Suprapubic skin (tissue), 4 donors: ENCODE measurements at regions not wholly inside any gene's neighbourhood (a gene's known extent, or its start where the extent isn't known, plus 50 kb on each side); places are given as distances from the start of the nearest gene placed in this dataset.

Experiments used
- DNase-seq, 2 donors: peaks; one replicate each; pipeline ENCODE4 v3.0.0-alpha.2; 2019; ENCODE audit warnings: low spot score in 2 of 2
- H3K27ac ChIP-seq: fragments of 200-600 bp; sonication (generic); one replicate; pipeline ENCODE4 v1.5.1; 2019
- H3K27me3 ChIP-seq: fragments of 200-600 bp; sonication (generic); one replicate; pipeline ENCODE4 v1.5.1; 2019
- H3K36me3 ChIP-seq: fragments of 200-600 bp; sonication (generic); one replicate; pipeline ENCODE4 v1.5.1; 2019
- H3K4me1 ChIP-seq: fragments of 200-600 bp; sonication (generic); one replicate; pipeline ENCODE4 v1.5.1; 2019
- H3K4me3 ChIP-seq: fragments of 200-600 bp; sonication (generic); one replicate; pipeline ENCODE4 v1.5.1; 2019; ENCODE audit warnings: mild to moderate bottlenecking
- H3K9me3 ChIP-seq: fragments of 200-600 bp; sonication (generic); one replicate; pipeline ENCODE4 v1.5.1; 2019
- EP300 ChIP-seq: sonication (generic); formaldehyde crosslinking; IDR thresholded peaks from one replicate; pipeline ENCODE4 v1.6.1; 2017; ENCODE audit warnings: antibody characterized with exemption
- POLR2A ChIP-seq, 2 donors: fragments of 450-650 bp; IDR thresholded peaks; one replicate each; pipeline ENCODE4 v1.6.1; 2017; ENCODE audit warnings: antibody characterized with exemption in 2 of 2, mild to moderate bottlenecking in 2 of 2, moderate library complexity in 2 of 2
- POLR2AphosphoS5 ChIP-seq, 3 donors: sonication (generic); formaldehyde crosslinking; IDR thresholded peaks; one replicate each; pipeline ENCODE4 v1.6.1; 2017; ENCODE audit warnings: antibody characterized with exemption in 3 of 3
- WGBS: methylation state at CpG from one replicate; pipeline ENCODE4 v1.1.5; 2018; 5-methylcytosine and 5-hydroxymethylcytosine counted together
- TF ChIP-seq, protein P1 (sequence below), 2 donors: fragments of 200-600 bp in 1 of 2; fragments of 450-650 bp in 1 of 2; sonication (generic) in 1 of 2; IDR thresholded peaks; one replicate each; pipeline ENCODE4 v1.5.1; 2016 to 2019; ENCODE audit warnings: antibody characterized with exemption in 2 of 2, mild to moderate bottlenecking in 1 of 2, moderate library complexity in 1 of 2

DNA sequence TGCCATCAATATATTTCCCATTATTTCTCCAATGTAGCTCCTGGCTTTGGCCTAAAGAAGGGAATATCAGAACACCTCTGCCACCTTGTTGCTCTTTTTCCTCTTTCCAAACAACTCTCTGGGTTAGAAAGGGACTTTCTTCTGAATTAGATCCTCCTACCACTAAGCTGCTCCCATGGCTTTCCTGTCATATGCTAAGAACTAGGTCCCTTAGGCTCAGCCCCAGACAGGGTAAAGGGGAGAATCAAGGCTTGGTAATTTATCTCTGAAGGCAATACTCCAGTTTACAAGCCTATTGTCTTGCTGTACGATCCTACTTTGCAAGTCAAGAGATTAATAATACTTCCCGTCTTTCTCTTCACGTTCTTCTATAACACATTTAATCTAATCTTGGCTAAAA, 373.2 kb upstream of the DAB1 start:
- DNase-seq, result no peak
- H3K27ac ChIP-seq, result no peak overlapping the region
- 48% methylated on average over 3 of the region's 3 CpGs for WGBS
- no peak overlapping the region for H3K4me3 ChIP-seq
- no peak for TF ChIP-seq POLR2A (IDR thresholded peaks at IDR 0.05)
- no peak for TF ChIP-seq POLR2AphosphoS5 (IDR thresholded peaks at IDR 0.05)
- no peak for TF ChIP-seq EP300
- TF ChIP-seq, protein P1, sequence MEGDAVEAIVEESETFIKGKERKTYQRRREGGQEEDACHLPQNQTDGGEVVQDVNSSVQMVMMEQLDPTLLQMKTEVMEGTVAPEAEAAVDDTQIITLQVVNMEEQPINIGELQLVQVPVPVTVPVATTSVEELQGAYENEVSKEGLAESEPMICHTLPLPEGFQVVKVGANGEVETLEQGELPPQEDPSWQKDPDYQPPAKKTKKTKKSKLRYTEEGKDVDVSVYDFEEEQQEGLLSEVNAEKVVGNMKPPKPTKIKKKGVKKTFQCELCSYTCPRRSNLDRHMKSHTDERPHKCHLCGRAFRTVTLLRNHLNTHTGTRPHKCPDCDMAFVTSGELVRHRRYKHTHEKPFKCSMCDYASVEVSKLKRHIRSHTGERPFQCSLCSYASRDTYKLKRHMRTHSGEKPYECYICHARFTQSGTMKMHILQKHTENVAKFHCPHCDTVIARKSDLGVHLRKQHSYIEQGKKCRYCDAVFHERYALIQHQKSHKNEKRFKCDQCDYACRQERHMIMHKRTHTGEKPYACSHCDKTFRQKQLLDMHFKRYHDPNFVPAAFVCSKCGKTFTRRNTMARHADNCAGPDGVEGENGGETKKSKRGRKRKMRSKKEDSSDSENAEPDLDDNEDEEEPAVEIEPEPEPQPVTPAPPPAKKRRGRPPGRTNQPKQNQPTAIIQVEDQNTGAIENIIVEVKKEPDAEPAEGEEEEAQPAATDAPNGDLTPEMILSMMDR (IDR thresholded peaks at IDR 0.05), result no peak
- no peaks in the 10 kb centered on the region for H3K9me3 ChIP-seq
- no peaks in the 10 kb centered on the region for H3K27me3 ChIP-seq
- H3K36me3 ChIP-seq, result no peaks in the 10 kb centered on the region
- H3K4me1 ChIP-seq, result no peaks in the 10 kb centered on the region

DNA sequence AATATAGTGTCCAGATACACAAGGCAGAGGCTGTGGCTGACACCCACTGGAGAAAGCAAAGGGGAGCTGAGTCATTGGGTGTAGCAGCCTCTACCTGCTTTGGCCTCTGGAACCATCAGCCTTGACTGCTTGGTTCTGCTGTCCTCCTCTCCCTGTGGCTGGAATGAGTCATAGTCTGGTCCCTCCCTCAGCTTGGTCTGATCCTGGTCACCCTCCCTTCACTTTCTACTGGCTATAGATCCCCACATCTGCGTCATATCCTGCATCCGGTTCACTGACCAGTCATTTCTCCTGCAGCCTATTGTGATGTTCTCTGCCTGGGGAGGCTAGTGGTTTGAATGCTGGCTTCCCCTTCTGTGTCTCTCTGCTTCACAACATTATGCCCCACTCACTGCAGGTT, 372.8 kb upstream of the DAB1 start:
- H3K9me3 ChIP-seq, result no peaks in the 10 kb centered on the region
- no peaks in the 10 kb centered on the region for H3K4me1 ChIP-seq
- TF ChIP-seq POLR2AphosphoS5 (IDR thresholded peaks at IDR 0.05) (no peak), POLR2A (IDR thresholded peaks at IDR 0.05) (no peak), EP300 (no peak)
- TF ChIP-seq, protein P1 (IDR thresholded peaks at IDR 0.05), result no peak
- H3K4me3 ChIP-seq, result no peak overlapping the region
- no peak for DNase-seq
- 78% methylated on average over 2 of the region's 2 CpGs for WGBS
- no peaks in the 10 kb centered on the region for H3K36me3 ChIP-seq
- no peak overlapping the region for H3K27ac ChIP-seq
- no peaks in the 10 kb centered on the region for H3K27me3 ChIP-seq

DNA sequence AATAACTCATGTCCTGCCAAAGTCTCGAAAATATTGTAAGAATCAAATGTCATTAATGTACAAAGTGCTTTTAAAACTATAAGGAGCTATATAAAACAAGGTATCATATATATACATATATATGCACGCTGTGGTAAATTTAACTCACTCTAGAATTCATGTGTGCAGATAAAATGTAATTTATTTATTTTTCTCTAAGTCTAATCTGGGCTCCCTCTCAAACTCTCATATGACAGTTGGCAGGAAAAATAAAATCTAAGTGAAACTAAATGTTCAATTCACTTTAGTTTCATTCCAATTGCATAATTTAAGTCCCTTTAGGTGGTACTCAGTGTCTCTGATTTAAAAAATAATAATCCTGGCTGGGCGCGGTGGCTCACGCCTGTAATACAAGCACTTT, 372.0 kb upstream of the DAB1 start:
- no peaks in the 10 kb centered on the region for H3K4me1 ChIP-seq
- 79% methylated on average over 5 of the region's 5 CpGs for WGBS
- no peak overlapping the region for H3K4me3 ChIP-seq
- TF ChIP-seq, protein P1 (IDR thresholded peaks at IDR 0.05), result no peak
- no peak for TF ChIP-seq POLR2AphosphoS5 (IDR thresholded peaks at IDR 0.05)
- no peak for TF ChIP-seq POLR2A (IDR thresholded peaks at IDR 0.05)
- TF ChIP-seq EP300, result no peak
- H3K9me3 ChIP-seq, result no peaks in the 10 kb centered on the region
- H3K27ac ChIP-seq, result no peak overlapping the region
- H3K36me3 ChIP-seq, result no peaks in the 10 kb centered on the region
- H3K27me3 ChIP-seq, result no peaks in the 10 kb centered on the region
- no peak for DNase-seq

DNA sequence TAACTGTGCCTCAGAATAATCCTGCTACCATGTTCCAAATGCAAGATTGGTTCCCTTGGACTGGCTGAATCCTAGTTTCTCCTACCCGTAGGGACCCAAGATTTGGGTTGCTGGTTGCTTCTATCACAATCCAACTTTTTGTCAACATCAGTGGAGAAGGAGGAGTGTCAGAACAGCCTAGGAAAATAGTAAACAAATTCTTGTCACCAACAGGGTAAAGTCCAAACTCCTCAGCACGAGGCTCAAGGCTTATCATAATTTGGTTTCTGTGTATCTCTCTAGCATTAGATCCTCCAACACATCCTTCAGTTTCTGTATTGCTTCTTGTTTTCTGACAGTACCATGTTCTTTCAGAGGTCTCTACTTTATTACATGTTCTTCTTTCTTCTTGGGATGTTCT, 370.2 kb upstream of the DAB1 start:
- WGBS, result 62% methylated on average over 2 of the region's 2 CpGs
- no peaks in the 10 kb centered on the region for H3K36me3 ChIP-seq
- no peak overlapping the region for H3K4me3 ChIP-seq
- no peaks in the 10 kb centered on the region for H3K9me3 ChIP-seq
- DNase-seq, result no peak
- H3K4me1 ChIP-seq, result no peaks in the 10 kb centered on the region
- TF ChIP-seq POLR2AphosphoS5 (IDR thresholded peaks at IDR 0.05) (no peak), POLR2A (IDR thresholded peaks at IDR 0.05) (no peak), EP300 (no peak)
- H3K27ac ChIP-seq, result no peak overlapping the region
- no peaks in the 10 kb centered on the region for H3K27me3 ChIP-seq

DNA sequence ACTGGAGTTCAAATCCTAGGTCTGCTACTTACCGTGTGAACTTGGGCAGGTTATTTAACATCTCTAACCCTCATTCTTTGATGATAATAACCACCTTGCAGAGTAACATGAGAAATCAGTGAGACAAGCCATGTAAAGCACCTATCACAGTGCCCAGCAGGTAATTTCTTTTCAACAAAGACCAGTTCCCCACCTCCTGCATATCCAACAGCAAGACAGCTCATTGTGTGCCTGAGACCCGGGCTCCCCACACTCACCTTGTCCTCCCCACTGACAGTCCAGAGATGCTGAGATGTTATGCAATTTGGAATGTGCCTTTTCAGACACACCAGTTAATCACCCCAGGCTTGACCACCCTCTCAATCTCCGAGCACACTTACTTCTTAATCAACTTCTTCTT, 367.6 kb upstream of the DAB1 start:
- Histone ChIP-seq H3K9me3 (no peaks in the 10 kb centered on the region), H3K4me1 (no peaks in the 10 kb centered on the region), H3K27ac (no peak overlapping the region), H3K4me3 (no peak overlapping the region), H3K36me3 (no peaks in the 10 kb centered on the region), H3K27me3 (no peaks in the 10 kb centered on the region)
- no peak for DNase-seq
- WGBS, result 87% methylated on average over 3 of the region's 3 CpGs
- TF ChIP-seq POLR2A (IDR thresholded peaks at IDR 0.05), result no peak
- no peak for TF ChIP-seq POLR2AphosphoS5 (IDR thresholded peaks at IDR 0.05)
- TF ChIP-seq, protein P1 (IDR thresholded peaks at IDR 0.05), result no peak
- no peak for TF ChIP-seq EP300

DNA sequence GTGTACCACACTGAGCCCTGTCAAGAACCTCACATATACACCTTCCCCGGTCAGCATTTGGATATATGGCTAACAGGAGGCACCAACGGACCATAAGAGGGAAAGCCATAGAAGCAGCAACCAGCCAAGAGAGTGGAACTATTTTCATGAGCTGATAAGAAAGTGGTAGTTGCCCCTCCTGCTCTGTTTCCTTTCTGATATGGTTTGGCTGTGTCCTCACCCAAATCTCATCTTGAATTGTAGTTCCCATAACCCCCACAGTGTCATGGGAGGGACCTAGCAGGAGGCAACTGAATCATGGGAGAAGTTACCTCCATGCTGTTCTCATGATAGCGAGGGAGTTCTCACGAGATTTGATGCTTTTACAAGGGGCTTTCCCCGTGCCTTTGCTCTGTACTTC, 366.1 kb upstream of the DAB1 start:
- DNase-seq, result no peak
- no peak overlapping the region for H3K4me3 ChIP-seq
- H3K9me3 ChIP-seq, result no peaks in the 10 kb centered on the region
- no peaks in the 10 kb centered on the region for H3K36me3 ChIP-seq
- TF ChIP-seq, protein P1 (IDR thresholded peaks at IDR 0.05), result no peak
- TF ChIP-seq POLR2AphosphoS5 (IDR thresholded peaks at IDR 0.05), result no peak
- H3K27me3 ChIP-seq, result no peaks in the 10 kb centered on the region
- H3K27ac ChIP-seq, result no peak overlapping the region
- WGBS, result 86% methylated on average over 5 of the region's 5 CpGs
- H3K4me1 ChIP-seq, result no peaks in the 10 kb centered on the region
